Stimulated activated CD8-positive, alpha-beta memory T cell treated with anti-CD3 and anti-CD28 coated beads, Interleukin-15, amount 100 ng/mL, for 4 hours (primary cell): ENCODE measurements at regions not wholly inside any gene's neighbourhood (a gene's known extent, or its start where the extent isn't known, plus 50 kb on each side); places are given as distances from the start of the nearest gene placed in this dataset.

ENCODE experiments used
- DNase-seq, 2 donors: peaks; one replicate each; pipeline ENCODE4 v3.0.0-alpha.2; 2020; ENCODE audit warnings: low read depth in 2 of 2

DNA sequence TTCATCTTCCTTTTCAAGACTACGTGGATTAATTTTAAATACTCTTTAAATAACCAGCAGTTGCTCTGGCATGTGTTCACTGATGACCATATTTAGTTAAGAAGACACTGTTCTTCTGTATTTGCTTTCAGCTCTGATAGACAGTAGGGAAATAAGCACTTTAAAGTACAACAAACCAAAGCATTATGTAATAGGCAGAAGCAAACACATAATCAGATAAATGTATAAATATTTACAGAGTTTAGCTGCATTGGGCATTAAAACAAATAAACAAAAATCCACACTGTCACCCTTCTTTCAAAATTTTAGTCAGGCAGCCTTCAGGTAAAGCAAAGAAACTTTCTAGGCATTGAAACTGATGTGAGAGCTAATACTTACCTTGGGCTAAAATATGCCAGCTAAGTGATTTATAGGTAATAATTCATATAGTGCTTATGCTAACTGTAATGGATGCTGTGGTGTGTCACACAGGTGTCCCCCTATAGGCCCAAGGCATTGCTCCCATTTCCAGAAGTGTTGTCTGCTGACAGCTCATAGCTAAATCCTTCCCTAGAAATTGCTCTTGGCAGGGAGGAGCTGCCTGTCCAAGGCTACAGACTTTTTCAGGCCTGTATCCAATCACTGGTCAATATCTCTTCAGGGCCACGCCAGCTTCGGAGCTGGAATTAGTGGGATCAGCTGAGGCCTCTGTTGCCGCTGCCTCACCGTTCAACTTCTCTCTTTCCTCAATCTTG, 111.5 kb upstream of the CITED2 start:
- DNase-seq = no peak

- no peak for DNase-seq
Measured at GRCh38 chr6:139485185-139485584, 110.7 kb upstream of the CITED2 start.

DNA sequence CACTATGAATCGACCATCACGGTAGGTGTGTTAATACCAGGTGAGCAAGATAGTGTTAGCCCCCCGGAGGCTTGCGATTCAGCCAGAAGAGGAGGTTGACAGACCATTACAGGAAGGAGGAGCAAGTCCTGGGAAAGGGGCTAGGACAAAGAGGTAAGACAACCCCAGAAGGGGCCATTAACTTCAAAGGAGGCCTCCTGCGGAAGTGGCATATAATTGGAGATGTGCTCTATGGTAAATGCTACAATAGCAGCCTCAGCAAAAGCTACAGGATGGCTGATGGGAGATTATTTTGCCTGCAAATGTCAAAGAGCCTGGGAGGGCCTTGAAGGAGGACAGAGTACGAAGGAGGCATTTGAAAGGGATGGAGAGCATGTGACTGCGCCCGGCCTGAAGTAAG, 108.6 kb upstream of the CITED2 start:
- DNase-seq = no peak

GRCh38 chr6:139482287-139482686, 107.8 kb upstream of the CITED2 start:
- no peak for DNase-seq

DNA sequence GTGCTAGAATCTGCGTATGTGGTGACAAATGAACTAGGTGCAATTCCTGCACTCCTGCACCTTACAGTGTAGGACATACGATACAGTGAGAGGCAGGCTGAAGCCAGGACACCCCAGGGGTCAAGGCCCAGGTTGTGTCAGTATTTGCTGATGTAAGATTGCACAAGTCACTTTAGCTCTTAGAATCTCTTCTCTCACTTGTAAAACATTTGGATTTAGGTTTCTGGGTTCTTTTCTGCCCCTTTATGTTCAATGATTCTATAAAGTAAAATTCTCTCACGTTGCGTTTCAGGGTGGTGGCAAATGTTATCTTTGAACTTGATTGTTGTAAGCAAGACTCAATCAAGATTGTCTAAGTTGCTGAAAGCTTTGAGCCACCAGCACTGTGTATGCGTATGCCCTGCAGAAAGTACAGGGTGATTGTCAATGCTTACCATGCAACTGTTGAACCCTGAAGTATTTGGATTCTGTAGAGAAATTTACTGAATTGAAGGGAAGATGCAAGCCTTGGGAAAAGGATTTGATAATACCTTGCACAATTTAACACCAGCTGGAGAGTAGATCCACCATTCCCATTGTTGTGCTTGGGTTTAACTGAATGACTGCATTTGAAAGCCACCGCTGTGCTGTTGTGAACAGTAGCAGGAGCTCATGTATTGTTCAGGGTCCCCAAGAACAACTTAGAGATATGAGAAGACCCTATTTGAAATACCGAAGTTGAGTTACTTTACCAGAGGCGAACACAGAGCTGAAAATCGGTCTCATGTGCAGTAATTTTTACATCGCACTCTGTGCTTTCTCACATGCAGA, 106.1 kb upstream of the CITED2 start:
- no peak for DNase-seq

GRCh38 chr6:139479433-139480222, 105.2 kb upstream of the CITED2 start:
- DNase-seq = no peak

DNA sequence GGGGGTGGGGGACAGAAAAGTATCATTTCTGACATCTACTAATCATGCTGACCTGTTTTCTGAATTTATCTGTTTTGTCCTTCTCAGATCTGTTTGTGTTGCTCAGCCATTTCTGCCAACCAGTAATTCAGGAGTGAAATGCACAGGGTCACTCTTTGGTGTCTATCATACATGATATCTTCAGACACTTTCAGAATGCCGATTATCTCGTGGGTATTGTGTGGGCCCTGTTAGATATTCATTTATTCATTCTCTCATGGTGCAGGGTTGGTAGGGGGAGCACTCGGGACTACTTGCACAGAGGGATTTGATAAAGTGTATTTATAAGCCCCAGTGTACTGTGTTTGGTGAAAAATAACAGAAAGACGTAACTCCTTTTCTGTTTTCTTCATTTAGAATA, 101.2 kb upstream of the CITED2 start:
- DNase-seq = no peak

DNA sequence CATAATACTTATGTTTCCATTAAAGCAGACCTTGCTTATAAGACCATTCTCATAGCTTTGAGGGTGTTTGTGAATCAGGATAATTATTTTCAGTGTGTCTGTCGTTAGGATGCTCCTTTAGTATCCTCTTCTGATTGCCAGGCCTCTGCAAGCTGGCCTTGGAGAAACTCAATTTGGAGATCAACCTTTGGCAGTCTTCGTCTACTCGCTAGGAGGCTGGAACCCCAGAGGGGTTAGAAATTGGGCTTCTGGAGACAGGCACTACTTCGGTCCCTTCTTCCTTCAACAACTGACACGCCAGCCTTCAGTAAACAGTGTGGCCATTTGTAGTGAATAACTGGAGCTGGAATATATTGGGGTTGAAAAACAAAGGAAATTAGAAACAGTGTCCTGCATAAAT, 100.8 kb upstream of the CITED2 start:
- no peak for DNase-seq

DNA sequence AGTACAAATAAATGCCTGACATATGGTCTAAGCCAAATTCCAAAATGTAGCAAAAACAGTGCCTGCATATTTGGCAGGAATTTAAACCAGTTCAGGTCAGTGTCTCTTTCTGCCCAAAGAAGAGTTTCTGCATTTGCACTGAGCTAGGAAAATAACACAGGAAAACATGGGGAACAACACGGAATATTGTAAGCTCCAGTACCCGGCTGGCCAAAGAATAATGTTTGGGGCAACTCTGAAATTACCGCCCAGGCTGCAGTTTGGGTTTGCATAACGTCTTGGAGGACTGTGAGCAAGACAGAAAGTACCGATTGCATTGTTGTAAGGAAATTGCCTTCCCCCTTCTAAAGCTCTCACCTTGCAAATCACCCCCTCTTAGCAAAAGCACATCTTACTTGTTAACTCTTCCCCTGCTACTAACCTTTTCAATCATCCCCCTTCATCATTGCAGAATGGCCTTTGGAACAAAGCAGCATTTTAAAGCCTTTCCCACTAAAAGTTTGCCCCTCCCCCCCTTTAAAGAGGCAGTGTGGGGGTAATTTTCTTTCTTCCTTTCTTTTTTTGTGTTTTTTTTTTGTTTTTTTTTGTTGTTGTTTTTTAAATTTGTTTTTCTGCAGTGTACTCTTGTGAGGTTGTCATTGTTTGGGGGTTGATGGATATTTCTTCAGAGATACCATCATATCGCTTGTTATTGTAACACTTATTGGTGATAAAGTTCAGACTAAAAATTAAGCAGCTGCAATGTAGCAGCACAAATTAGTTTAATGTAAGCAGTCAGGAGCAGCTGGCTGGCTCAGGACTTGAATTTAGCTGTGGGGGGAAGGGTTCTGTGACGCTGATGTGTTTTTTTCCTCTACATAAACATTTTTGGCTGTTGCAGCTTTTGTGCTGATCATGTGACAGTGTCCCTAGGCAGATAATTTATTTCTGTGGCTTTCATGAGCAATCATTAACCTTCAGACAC, 100.0 kb upstream of the CITED2 start:
- DNase-seq = no peak

DNA sequence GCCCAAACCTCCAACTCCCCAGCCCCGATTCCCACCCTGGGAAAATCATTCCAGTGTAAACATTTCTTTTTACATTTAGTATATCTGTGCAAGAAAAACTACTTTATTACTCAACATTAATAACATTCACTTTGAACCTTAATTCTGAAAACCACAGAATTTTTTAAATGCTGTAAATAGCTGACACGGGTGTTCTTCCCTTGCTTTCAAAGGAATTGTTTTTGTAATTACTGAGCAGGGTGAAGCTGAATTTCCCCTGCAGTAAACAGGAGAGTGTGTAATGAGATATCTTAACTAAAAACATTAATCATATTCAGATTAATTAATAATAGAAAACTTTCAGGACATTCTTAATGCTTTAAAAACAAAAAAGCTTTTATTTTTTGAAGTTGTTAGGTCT, 99.3 kb upstream of the CITED2 start:
- DNase-seq = no peak

GRCh38 chr6:139473231-139473701, 98.8 kb upstream of the CITED2 start:
- no peak for DNase-seq

DNA sequence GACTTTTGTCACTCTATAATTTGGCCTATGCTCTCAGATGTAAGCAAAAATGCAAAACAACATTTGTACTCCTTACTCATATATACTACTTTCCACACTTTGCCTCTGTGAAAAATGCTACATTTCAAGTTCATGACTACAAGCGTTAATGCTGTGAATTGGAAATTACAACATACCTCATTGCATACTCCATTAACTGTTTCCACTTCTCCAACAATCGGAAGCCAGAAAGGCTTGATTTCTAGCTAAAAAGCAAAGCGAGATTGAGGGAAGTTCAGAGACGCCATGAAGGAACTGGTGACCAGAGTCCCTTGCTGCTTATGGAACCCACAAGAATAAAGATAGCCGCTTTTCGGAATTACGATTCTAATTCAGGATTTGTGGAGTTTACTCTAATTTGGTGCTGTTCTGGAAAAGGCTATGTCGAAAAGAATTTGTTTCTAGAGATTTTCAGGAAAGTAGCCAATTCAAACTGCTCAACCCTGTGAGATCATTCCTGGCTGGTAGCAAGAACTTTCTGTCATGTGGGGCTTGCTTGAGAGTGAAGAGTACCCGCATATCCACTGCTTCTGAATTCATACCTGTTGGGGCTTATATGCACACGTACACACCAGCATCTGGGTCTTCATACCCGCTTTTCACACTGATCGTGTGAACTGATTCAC, 98.0 kb upstream of the CITED2 start:
- DNase-seq = no peak

DNA sequence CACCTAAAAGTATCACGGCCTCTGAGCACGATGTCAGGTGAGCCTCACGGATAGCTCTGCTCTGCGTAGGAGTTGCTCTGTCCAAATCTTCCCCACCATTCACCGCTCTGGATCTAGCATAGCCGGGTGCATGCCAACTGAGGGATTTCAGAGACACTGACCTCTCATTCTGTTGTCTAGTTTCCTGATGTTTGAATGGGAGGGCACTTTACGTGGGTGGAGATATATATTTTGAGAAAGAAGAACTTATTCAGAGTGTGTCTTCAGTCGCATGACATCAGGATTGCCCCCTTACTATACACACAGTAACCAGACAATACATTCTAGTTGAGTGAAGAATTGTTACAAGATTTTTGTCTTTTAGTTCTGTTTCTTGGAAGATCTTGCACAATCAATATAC, 96.5 kb upstream of the CITED2 start:
- DNase-seq = no peak

GRCh38 chr6:139468178-139468819, 93.9 kb upstream of the CITED2 start:
- DNase-seq = no peak

- DNase-seq = no peak
Measured at GRCh38 chr6:139457476-139457875, 83.0 kb upstream of the CITED2 start.

DNA sequence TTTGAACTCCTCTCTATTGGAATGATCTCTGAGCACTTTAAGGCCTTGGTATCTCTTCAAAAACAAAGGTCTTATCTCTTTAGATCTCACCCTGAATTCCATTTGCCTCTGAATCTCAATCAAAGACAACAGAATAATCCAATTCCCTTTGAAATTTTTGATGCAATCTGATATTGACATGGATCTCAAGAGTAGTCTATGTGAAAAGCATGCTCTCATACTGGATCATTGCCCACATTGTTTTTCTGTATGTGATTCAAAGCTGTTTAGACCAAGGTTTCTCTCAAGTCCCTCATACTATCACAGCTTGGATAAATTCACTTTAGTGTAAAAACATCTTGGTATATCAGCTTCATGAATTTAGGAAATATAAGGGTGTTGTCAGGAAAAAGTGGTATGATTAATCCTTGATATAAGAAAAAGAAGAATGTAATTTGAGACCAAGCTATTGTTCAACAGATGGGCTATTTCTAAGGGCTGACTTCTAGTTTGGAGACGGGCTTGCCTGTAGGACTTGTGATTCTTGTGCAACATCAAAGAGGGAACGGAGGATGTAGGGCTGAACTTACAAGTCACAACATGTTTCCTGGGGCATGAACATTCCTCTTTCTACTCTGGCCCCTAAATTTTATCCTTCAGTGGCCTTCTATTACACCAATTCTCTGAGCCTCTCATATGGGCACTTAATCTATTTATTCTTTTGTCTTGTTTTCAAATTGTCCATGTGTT, 77.9 kb upstream of the CITED2 start:
- DNase-seq = no peak

DNA sequence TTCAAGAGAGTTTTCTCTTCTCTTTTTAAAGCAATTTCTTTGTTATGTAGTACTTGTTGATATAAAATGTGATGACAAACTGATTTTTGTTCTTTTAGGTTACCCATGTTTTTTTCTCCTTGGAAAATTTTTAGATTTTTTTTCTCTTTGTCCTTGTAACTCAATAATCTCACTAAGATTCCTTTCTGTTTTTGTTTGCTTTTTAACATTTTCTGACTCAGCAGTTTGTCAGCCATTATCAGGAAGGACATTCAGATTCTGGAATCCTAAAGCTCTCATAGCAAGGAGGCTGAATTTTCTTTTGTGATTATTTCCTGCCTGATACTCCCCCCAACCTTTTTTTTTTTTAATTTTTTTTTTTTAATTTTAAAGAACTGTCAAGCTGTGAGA, 75.2 kb upstream of the CITED2 start:
- DNase-seq = no peak

DNA sequence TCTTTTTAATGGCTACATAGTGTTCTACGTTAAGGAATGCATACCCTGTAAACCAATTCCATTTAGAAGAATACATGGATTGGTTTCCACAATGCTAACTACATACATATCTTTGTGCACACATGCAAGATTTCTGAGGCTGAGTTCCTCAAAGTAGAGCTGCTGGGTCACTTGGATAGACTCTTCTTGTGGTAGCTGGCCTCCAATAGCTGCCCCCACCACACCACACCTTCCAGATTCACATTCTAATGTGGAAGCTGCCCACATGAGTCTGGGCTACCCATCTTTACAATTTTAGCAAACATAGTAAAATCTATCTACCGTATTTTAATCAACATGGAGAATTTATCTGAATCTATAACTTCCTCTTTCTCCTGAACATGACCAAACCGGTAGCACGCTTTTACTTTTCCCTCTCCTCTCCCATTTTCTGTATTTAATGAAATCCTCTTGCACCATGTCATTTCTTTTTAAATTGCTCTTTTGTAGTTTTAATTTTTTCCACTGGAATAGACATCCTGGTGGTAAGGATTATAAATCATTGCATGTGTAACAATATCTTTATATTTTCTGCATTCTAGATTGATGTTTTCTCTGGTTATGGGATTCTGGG, 74.7 kb upstream of the CITED2 start:
- no peak for DNase-seq

DNA sequence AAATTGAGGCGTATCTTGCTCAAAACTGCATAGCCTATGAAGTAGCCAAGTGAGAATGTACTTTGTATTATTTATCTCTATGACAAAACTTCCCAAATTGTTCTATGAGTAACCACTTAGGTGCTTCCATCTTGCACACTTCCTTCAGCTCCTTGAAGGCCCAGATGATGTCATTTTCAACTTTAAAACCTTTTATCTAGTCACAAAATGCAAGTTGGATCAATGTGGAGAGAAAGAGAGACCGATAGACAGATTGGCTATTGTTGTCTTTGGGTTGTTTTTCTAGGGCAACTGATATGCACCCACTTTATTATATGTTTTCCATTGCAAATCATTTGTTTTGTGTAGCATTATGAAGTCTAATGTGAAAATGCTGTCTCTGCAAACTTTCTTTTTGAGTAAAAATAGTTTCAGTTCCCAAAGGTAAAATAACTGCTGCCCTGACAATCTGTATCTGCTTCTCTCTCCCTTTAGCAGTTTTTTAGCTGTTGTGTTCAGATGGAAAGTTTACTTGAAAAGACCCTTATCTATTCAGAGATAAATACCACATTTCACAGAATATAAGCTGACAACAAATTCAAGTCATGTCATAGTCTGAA, 73.7 kb upstream of the CITED2 start:
- DNase-seq = no peak
